IMR-90 (cell line): ENCODE measurements at regions not wholly inside any gene's neighbourhood (a gene's known extent, or its start where the extent isn't known, plus 50 kb on each side); places are given as distances from the start of the nearest gene placed in this dataset.

Source experiments
- ATAC-seq: fragments of 200-7000 bp; cut with Tn5 transposase; 2 replicates; pipeline ENCODE4 v1.9.1; 2020; ENCODE audit warnings: low read depth, mild to moderate bottlenecking, moderate library complexity
- BruUV-seq: library from RNA; stranded (reverse); fragments of 400-500 nt; replicated peaks from 2 replicates; lab custom pipeline; 2021; lab: Mats Ljungman, UMichigan
- CTCF ChIA-PET: fragments of 300-600 bp; formaldehyde crosslinking; extraction: SDS; loops from one replicate; lab custom pipeline; 2021; ENCODE audit warnings: antibody characterized with exemption; lab: Yijun Ruan, JAX
- POLR2A ChIA-PET: fragments of 300-600 bp; sonication (Branson Sonifier 250); formaldehyde crosslinking; loops from one replicate; lab custom pipeline; 2022; ENCODE audit warnings: antibody characterized with exemption; ENCODE audit not compliant: unreplicated experiment; lab: Charles Lee
- DNase-seq: peaks from one replicate; pipeline ENCODE4 v3.0.0; 2013
- H2AFZ ChIP-seq: replicated peaks from 2 replicates; pipeline ENCODE3; 2013; ENCODE audit warnings: low read length, mild to moderate bottlenecking; ENCODE audit not compliant: poor library complexity
- H2AK5ac ChIP-seq: 2 replicates; pipeline ENCODE4 v1.6.1; 2013; ENCODE audit warnings: low read depth, low read length, inconsistent platforms
- H2AK9ac ChIP-seq: replicated peaks from 2 replicates; pipeline ENCODE3; 2013; ENCODE audit warnings: mild to moderate bottlenecking, low read depth, low read length, moderate library complexity; ENCODE audit not compliant: poor library complexity
- H2BK120ac ChIP-seq: 2 replicates; pipeline ENCODE4 v1.6.1; 2013; ENCODE audit warnings: low read depth, low read length, inconsistent platforms
- H2BK15ac ChIP-seq: 3 replicates; pipeline ENCODE4 v1.6.1; 2013; ENCODE audit warnings: low read depth, low read length, inconsistent platforms
- H2BK20ac ChIP-seq: 2 replicates; pipeline ENCODE4 v1.6.1; 2013; ENCODE audit warnings: low read depth, mild to moderate bottlenecking, inconsistent platforms, low read length, moderate library complexity
- H2BK5ac ChIP-seq: 2 replicates; pipeline ENCODE4 v1.6.1; 2013; ENCODE audit warnings: mild to moderate bottlenecking, low read depth, low read length, inconsistent platforms; ENCODE audit not compliant: poor library complexity, severe bottlenecking
- H3K14ac ChIP-seq: replicated peaks from 2 replicates; pipeline ENCODE4 v1.6.1; 2013; ENCODE audit warnings: low read depth, low read length, inconsistent platforms
- H3K18ac ChIP-seq: 2 replicates; pipeline ENCODE4 v1.6.1; 2013; ENCODE audit warnings: low read depth, low read length, control low read depth
- H3K23ac ChIP-seq: 2 replicates; pipeline ENCODE4 v1.6.1; 2013; ENCODE audit warnings: low read depth, low read length, inconsistent platforms
- H3K27ac ChIP-seq: 2 replicates; pipeline ENCODE4 v1.5.1; 2013; ENCODE audit warnings: mild to moderate bottlenecking, control low read depth, low read length; ENCODE audit not compliant: insufficient read depth
- H3K27me3 ChIP-seq: 2 replicates; pipeline ENCODE4 v1.6.1; 2013; ENCODE audit warnings: low read length; ENCODE audit not compliant: control insufficient read depth, insufficient read depth
- H3K36me3 ChIP-seq: 2 replicates; pipeline ENCODE4 v1.6.1; 2013; ENCODE audit warnings: low read length, mixed read lengths; ENCODE audit not compliant: control insufficient read depth, insufficient read depth
- H3K4ac ChIP-seq: 2 replicates; pipeline ENCODE4 v1.6.1; 2013; ENCODE audit warnings: low read depth, low read length, inconsistent platforms
- H3K4me1 ChIP-seq: 2 replicates; pipeline ENCODE4 v1.6.1; 2013; ENCODE audit warnings: low read length, mixed read lengths; ENCODE audit not compliant: control insufficient read depth, insufficient read depth
- H3K4me2 ChIP-seq: 2 replicates; pipeline ENCODE4 v1.6.1; 2013; ENCODE audit warnings: low read depth, mild to moderate bottlenecking, control low read depth, low read length, moderate library complexity
- H3K4me3 ChIP-seq: 2 replicates; pipeline ENCODE4 v1.5.1; 2013; ENCODE audit warnings: low read depth, mild to moderate bottlenecking, control low read depth, low read length, moderate library complexity; ENCODE audit not compliant: insufficient read depth
- H3K56ac ChIP-seq: 2 replicates; pipeline ENCODE4 v1.6.1; 2013; ENCODE audit warnings: low read length, inconsistent platforms; ENCODE audit not compliant: insufficient read depth; ENCODE audit errors: extremely low read depth
- H3K79me1 ChIP-seq, 2 experiments: 2 replicates each; pipeline ENCODE4 v1.6.1; 2013; ENCODE audit warnings: low read length in 2 of 2, inconsistent platforms in 1 of 2, low read depth in 1 of 2
- H3K9ac ChIP-seq: 2 replicates; pipeline ENCODE4 v1.6.1; 2013; ENCODE audit warnings: low read depth, low read length, control low read depth
- H3K9me1 ChIP-seq: 2 replicates; pipeline ENCODE4 v1.6.1; 2013; ENCODE audit warnings: low read length, inconsistent platforms; ENCODE audit not compliant: insufficient read depth
- H3K9me3 ChIP-seq: 2 replicates; pipeline ENCODE4 v1.6.1; 2013; ENCODE audit warnings: low read length; ENCODE audit not compliant: control insufficient read depth, insufficient read depth
- H4K20me1 ChIP-seq: 2 replicates; pipeline ENCODE4 v1.6.1; 2013; ENCODE audit warnings: low read length, inconsistent platforms; ENCODE audit not compliant: insufficient read depth
- H4K5ac ChIP-seq: 2 replicates; pipeline ENCODE4 v1.6.1; 2013; ENCODE audit warnings: mild to moderate bottlenecking, low read depth, low read length, control low read depth
- H4K8ac ChIP-seq, 2 experiments: 2 replicates each; pipeline ENCODE4 v1.6.1; 2013; ENCODE audit warnings: low read depth in 2 of 2, low read length in 2 of 2, control low read depth in 1 of 2, inconsistent platforms in 1 of 2
- H4K91ac ChIP-seq: 2 replicates; pipeline ENCODE4 v1.6.1; 2013; ENCODE audit warnings: low read depth, low read length, inconsistent platforms; ENCODE audit not compliant: insufficient read depth
- CEBPB ChIP-seq: IDR thresholded peaks from 2 replicates; pipeline ENCODE4 v1.6.1; 2012; ENCODE audit warnings: low read depth, low read length, improper control_type of control experiment
- CHD1 ChIP-seq: IDR thresholded peaks from 2 replicates; pipeline ENCODE4 v1.6.1; 2012; ENCODE audit warnings: low read depth, low read length, improper control_type of control experiment
- ELK1 ChIP-seq: fragments of 150-350 bp; IDR thresholded peaks from 2 replicates; pipeline ENCODE4 v1.6.1; 2016; ENCODE audit warnings: low read depth, mild to moderate bottlenecking, low read length, moderate library complexity, borderline replicate concordance
- FOS ChIP-seq: fragments of 150-350 bp; IDR thresholded peaks from 2 replicates; pipeline ENCODE4 v1.6.1; 2016; ENCODE audit warnings: low read depth, low read length
- MAZ ChIP-seq: IDR thresholded peaks from 2 replicates; pipeline ENCODE4 v1.6.1; 2012; ENCODE audit warnings: low read depth, mild to moderate bottlenecking, low read length, improper control_type of control experiment, moderate library complexity, borderline replicate concordance
- MXI1 ChIP-seq: IDR thresholded peaks from 2 replicates; pipeline ENCODE4 v1.6.1; 2012; ENCODE audit warnings: low read depth, mild to moderate bottlenecking, low read length, moderate library complexity, borderline replicate concordance
- RAD21 ChIP-seq: IDR thresholded peaks from 2 replicates; pipeline ENCODE4 v1.6.1; 2012; ENCODE audit warnings: low read length, improper control_type of control experiment
- RFX5 ChIP-seq: IDR thresholded peaks from 2 replicates; pipeline ENCODE4 v1.8.0; 2012; ENCODE audit warnings: low read depth, mild to moderate bottlenecking, low read length, moderate library complexity
- USF2 ChIP-seq: fragments of 150-350 bp; IDR thresholded peaks from 2 replicates; pipeline ENCODE4 v1.6.1; 2017; ENCODE audit warnings: mild to moderate bottlenecking, antibody characterized with exemption, low read length, low read depth
- WGBS, 2 experiments: methylation state at CpG; one replicate each; pipeline versions ENCODE4 v1.1.5 to v1.1.7; 2013; ENCODE audit warnings: missing lambda C conversion rate in 2 of 2; ENCODE audit not compliant: insufficient read length in 1 of 2; ENCODE audit errors: extremely low coverage in 2 of 2; 5-methylcytosine and 5-hydroxymethylcytosine counted together
- dilution Hi-C: fragments of 300-500 bp; cut with HindIII; formaldehyde crosslinking; loops from one replicate; pipeline ENCODE4 v1.14.3; 2018; ENCODE audit warnings: low sequenced_read_pairs; ENCODE audit not compliant: unreplicated experiment
- in situ Hi-C: fragments of 300-500 bp; cut with MboI; formaldehyde crosslinking; loops from 3 replicates; pipeline ENCODE4 v1.14.3; 2019; ENCODE audit warnings: low sequenced_read_pairs, inconsistent platforms, mixed read lengths
- intact Hi-C: fragments of 100-400 bp; cut with micrococcal nuclease; formaldehyde crosslinking; loops from 2 replicates; pipeline ENCODE4 v1.10.0; 2022

GRCh38 chrX:40964008-40964407 lies 121.2 kb upstream of the USP9X start:
- Histone ChIP-seq H3K9me1 (no peaks in the 10 kb centered on the region), H2BK5ac (no peak overlapping the region), H4K5ac (no peak overlapping the region), H3K4me2 (no peak overlapping the region), H2AK9ac (no peak overlapping the region), H3K9me3 (peaks cover 1% of the 10 kb centered on the region; the same call in 1 of the 2 replicates), H3K4me1 (no peaks in the 10 kb centered on the region; the same call in 1 of the 2 replicates), H3K36me3 (no peaks in the 10 kb centered on the region), H2BK15ac (no peak overlapping the region), H3K79me1 (no peaks in the 10 kb centered on the region), H3K23ac (no peak overlapping the region), H2BK120ac (no peak overlapping the region), H3K18ac (no peak overlapping the region), H3K9ac (no peak overlapping the region), H4K91ac (no peak overlapping the region), H2AFZ (no peak overlapping the region), H3K4me3 (no peak overlapping the region), H4K20me1 (no peaks in the 10 kb centered on the region), H3K14ac (no peak overlapping the region), H3K27ac (no peak overlapping the region), H4K8ac (no peak overlapping the region), H2BK20ac (no peak overlapping the region), H3K56ac (no peak overlapping the region), H3K27me3 (peaks cover 1% of the 10 kb centered on the region; the same call in 1 of the 2 replicates), H2AK5ac (no peak overlapping the region), H3K4ac (no peak overlapping the region)
- intact Hi-C loops = no loop called here
- no TSS peak for BruUV-seq
- DNase-seq (no peak), ATAC-seq (no peak)
- no CpG with 5 or more reads among the region's 1 CpG for WGBS, 2 experiments
- dilution Hi-C loops = no loop called here
- in situ Hi-C loops = no loop called here
- POLR2A ChIA-PET = no interaction called here
- no peak for TF ChIP-seq USF2
- TF ChIP-seq CHD1 = no peak
- no peak for TF ChIP-seq ELK1
- no peak for TF ChIP-seq FOS
- TF ChIP-seq RAD21 = no peak
- no peak for TF ChIP-seq CEBPB
- no peak for TF ChIP-seq MXI1
- no peak for TF ChIP-seq RFX5
- TF ChIP-seq MAZ = no peak
- CTCF ChIA-PET = no interaction called here
